HCT116 (cell line): ENCODE measurements at regions not wholly inside any gene's neighbourhood (a gene's known extent, or its start where the extent isn't known, plus 50 kb on each side); places are given as distances from the start of the nearest gene placed in this dataset.

Source experiments
- ATAC-seq: fragments of 200-7000 bp; cut with Tn5 transposase; 2 replicates; pipeline ENCODE4 v1.9.1; 2020; ENCODE audit warnings: mild to moderate bottlenecking, moderate library complexity
- BruUV-seq: library from RNA; stranded (reverse); fragments of 400-500 nt; replicated peaks from 2 replicates; lab custom pipeline; 2021; lab: Mats Ljungman, UMichigan
- CTCF ChIA-PET: fragments of 300-600 bp; sonication (Branson Sonifier 250); formaldehyde crosslinking; loops from one replicate; lab custom pipeline; 2021; ENCODE audit warnings: antibody characterized with exemption; lab: Charles Lee
- POLR2A ChIA-PET: fragments of 300-600, 350-600 bp; sonication (Branson Sonifier 250); formaldehyde crosslinking; loops from one replicate; lab custom pipeline; 2021; ENCODE audit warnings: antibody characterized with exemption; lab: Charles Lee
- RAD21 ChIA-PET, 2 experiments: fragments of 300-600 bp; sonication (Branson Sonifier 250); formaldehyde crosslinking; loops; one replicate each; lab custom pipeline; 2023; ENCODE audit warnings: low total read pairs in 2 of 2; ENCODE audit not compliant: uncharacterized antibody in 2 of 2, unreplicated experiment in 2 of 2, low non-redundant PET in 1 of 2; lab: Charles Lee
- DNase-seq: peaks from one replicate; pipeline ENCODE4 v3.0.0-alpha.2; 2010; ENCODE audit warnings: low read depth, low spot score
- H2AFZ ChIP-seq: fragments of 200-600 bp; shearing (Covaris generic), sonication (generic); 2 replicates; pipeline ENCODE4 v1.6.1; 2017; ENCODE audit warnings: low read depth, mixed run types, mixed read lengths, antibody characterized with exemption, low read length; ENCODE audit not compliant: poor library complexity, severe bottlenecking
- H3K27ac ChIP-seq: 2 replicates; pipeline ENCODE4 v1.5.1; 2012; ENCODE audit warnings: low read depth, low read length
- H3K27me3 ChIP-seq: fragments of 200-600 bp; sonication (generic); 2 replicates; pipeline ENCODE4 v1.6.1; 2016; ENCODE audit warnings: mixed run types, low read length, mixed read lengths; ENCODE audit not compliant: insufficient read depth
- H3K36me3 ChIP-seq, 2 experiments: fragments of 200-500 bp in 1 of 2; fragments of 200-600 bp in 1 of 2; sonication (Bioruptor generic) in 1 of 2; sonication (generic) in 1 of 2; 2 replicates each; pipeline versions ENCODE4 v1.5.1 to v1.6.1; 2014 to 2016; ENCODE audit warnings: low read length in 2 of 2, inconsistent platforms in 1 of 2, mixed read lengths in 1 of 2, mixed run types in 1 of 2; ENCODE audit not compliant: insufficient read depth in 2 of 2, control insufficient read depth in 1 of 2
- H3K4me1 ChIP-seq, 2 experiments: fragments of 200-600 bp in 1 of 2; sonication (generic) in 1 of 2; 2 replicates each; pipeline versions ENCODE4 v1.5.1 to v1.6.1; 2012 to 2017; ENCODE audit warnings: low read length in 2 of 2, inconsistent platforms in 1 of 2, mild to moderate bottlenecking in 1 of 2, mixed read lengths in 1 of 2, mixed run types in 1 of 2, moderate library complexity in 1 of 2; ENCODE audit not compliant: insufficient read depth in 2 of 2, control insufficient read depth in 1 of 2
- H3K4me2 ChIP-seq: fragments of 200-600 bp; sonication (generic); 2 replicates; pipeline ENCODE4 v1.6.1; 2017; ENCODE audit warnings: mixed run types, low read length, mixed read lengths
- H3K4me3 ChIP-seq, 2 experiments: fragments of 200-600 bp in 1 of 2; sonication (generic) in 1 of 2; replicated peaks in 1 of 2; 2 replicates each; pipeline ENCODE4 v1.5.1; 2011 to 2016; ENCODE audit warnings: low read length in 2 of 2, control low read depth in 1 of 2, low read depth in 1 of 2, mild to moderate bottlenecking in 1 of 2, mixed read lengths in 1 of 2, mixed run types in 1 of 2
- H3K79me2 ChIP-seq: fragments of 200-600 bp; sonication (generic); 2 replicates; pipeline ENCODE4 v1.6.1; 2017; ENCODE audit warnings: mild to moderate bottlenecking, mixed run types, low read length, moderate library complexity, mixed read lengths; ENCODE audit not compliant: insufficient read depth
- H3K9ac ChIP-seq: fragments of 200-600 bp; sonication (generic); 2 replicates; pipeline ENCODE4 v1.6.1; 2016; ENCODE audit warnings: low read length, mixed read lengths
- H3K9me2 ChIP-seq: fragments of 200-600 bp; sonication (generic), shearing (Covaris generic); 2 replicates; pipeline ENCODE4 v1.6.1; 2017; ENCODE audit warnings: mixed run types, mild to moderate bottlenecking, moderate library complexity; ENCODE audit not compliant: insufficient read depth
- H3K9me3 ChIP-seq, 2 experiments: fragments of 200-500 bp in 1 of 2; fragments of 200-600 bp in 1 of 2; sonication (Bioruptor generic) in 1 of 2; sonication (generic) in 1 of 2; 2 replicates each; pipeline ENCODE4 v1.6.1; 2014 to 2017; ENCODE audit warnings: low read length in 2 of 2, mixed read lengths in 2 of 2, inconsistent platforms in 1 of 2, low read depth in 1 of 2, mild to moderate bottlenecking in 1 of 2, mixed run types in 1 of 2, moderate library complexity in 1 of 2; ENCODE audit not compliant: control insufficient read depth in 1 of 2, insufficient read depth in 1 of 2
- H4K20me1 ChIP-seq: fragments of 200-600 bp; sonication (generic), shearing (Covaris generic); 2 replicates; pipeline ENCODE4 v1.6.1; 2017; ENCODE audit warnings: mixed run types, mild to moderate bottlenecking, moderate library complexity; ENCODE audit not compliant: insufficient read depth
- CBX3 ChIP-seq: IDR thresholded peaks from 2 replicates; pipeline ENCODE4 v1.6.1; 2012; ENCODE audit warnings: low read depth
- EGR1 ChIP-seq: IDR thresholded peaks from 2 replicates; pipeline ENCODE4 v1.6.1; 2012; ENCODE audit warnings: low read depth
- ELF1 ChIP-seq: IDR thresholded peaks from 2 replicates; pipeline ENCODE4 v1.6.1; 2012; ENCODE audit warnings: low read depth, borderline replicate concordance
- EZH2 ChIP-seq: fragments of 200-600 bp; sonication (generic); IDR thresholded peaks from 2 replicates; pipeline ENCODE4 v1.6.1; 2017; ENCODE audit warnings: antibody characterized with exemption, mixed run types
- RAD21 ChIP-seq: IDR thresholded peaks from 2 replicates; pipeline ENCODE4 v1.6.1; 2012; ENCODE audit warnings: low read depth, mild to moderate bottlenecking
- SRF ChIP-seq: IDR thresholded peaks from 2 replicates; pipeline ENCODE4 v1.6.1; 2012; ENCODE audit warnings: low read depth
- ZNF274 ChIP-seq: fragments of 200-500 bp; sonication (Bioruptor generic); IDR thresholded peaks from 2 replicates; pipeline ENCODE4 v1.6.1; 2014; ENCODE audit warnings: mild to moderate bottlenecking, low read depth, low read length, inconsistent platforms
- intact Hi-C: fragments of 100-400 bp; cut with micrococcal nuclease; formaldehyde crosslinking; loops from 2 replicates; pipeline ENCODE4 v1.10.0; 2022
- TF ChIP-seq, protein P1 (sequence below): IDR thresholded peaks from 2 replicates; pipeline ENCODE4 v1.6.1; 2011; ENCODE audit warnings: mild to moderate bottlenecking, low read length, moderate library complexity; ENCODE audit not compliant: insufficient replicate concordance; ENCODE audit errors: extremely low read depth
- TF ChIP-seq, protein P2 (sequence below): IDR thresholded peaks from 2 replicates; pipeline ENCODE4 v1.6.1; 2012

DNA sequence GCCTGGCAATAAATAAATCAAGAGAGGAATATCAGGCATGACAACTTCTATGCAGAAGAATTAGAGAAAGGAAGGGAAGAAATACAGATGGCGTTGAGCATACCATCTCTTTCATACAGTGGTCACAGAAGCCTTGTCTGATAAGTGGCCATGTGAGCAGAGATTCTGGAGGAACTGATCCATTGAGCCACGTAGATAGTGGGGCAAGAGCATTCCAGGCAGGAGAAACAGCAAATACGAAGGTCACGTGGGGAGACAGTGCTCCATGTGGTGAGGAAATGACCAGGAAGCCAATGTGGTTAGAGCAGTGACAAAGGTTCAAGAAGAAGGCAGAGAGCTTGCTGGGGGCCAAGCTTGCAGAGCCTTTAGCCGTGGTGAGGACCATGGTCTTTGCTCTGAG is 226.7 kb upstream of the NOCT start:
- DNase-seq (no peak), ATAC-seq (no peak)
- Histone ChIP-seq H3K27ac (no peak overlapping the region), H3K9me2 (no peaks in the 10 kb centered on the region), H3K79me2 (no peaks in the 10 kb centered on the region)
- POLR2A ChIA-PET, result no interaction called here
- TF ChIP-seq, protein P1, sequence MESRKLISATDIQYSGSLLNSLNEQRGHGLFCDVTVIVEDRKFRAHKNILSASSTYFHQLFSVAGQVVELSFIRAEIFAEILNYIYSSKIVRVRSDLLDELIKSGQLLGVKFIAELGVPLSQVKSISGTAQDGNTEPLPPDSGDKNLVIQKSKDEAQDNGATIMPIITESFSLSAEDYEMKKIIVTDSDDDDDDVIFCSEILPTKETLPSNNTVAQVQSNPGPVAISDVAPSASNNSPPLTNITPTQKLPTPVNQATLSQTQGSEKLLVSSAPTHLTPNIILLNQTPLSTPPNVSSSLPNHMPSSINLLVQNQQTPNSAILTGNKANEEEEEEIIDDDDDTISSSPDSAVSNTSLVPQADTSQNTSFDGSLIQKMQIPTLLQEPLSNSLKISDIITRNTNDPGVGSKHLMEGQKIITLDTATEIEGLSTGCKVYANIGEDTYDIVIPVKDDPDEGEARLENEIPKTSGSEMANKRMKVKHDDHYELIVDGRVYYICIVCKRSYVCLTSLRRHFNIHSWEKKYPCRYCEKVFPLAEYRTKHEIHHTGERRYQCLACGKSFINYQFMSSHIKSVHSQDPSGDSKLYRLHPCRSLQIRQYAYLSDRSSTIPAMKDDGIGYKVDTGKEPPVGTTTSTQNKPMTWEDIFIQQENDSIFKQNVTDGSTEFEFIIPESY, result no peak
- TF ChIP-seq ELF1 (no peak), SRF (no peak), CBX3 (no peak), EZH2 (no peak), EGR1 (no peak), ZNF274 (no peak), RAD21 (no peak)
- TF ChIP-seq, protein P2, sequence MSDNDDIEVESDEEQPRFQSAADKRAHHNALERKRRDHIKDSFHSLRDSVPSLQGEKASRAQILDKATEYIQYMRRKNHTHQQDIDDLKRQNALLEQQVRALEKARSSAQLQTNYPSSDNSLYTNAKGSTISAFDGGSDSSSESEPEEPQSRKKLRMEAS, result no peak
- TF ChIP-seq, all 23 proteins: peak for 0
- Histone ChIP-seq H3K4me2 (no peak overlapping the region), H3K9ac (no peak overlapping the region), H3K27me3 (no peaks in the 10 kb centered on the region), H4K20me1 (no peaks in the 10 kb centered on the region), H3K36me3 (no peaks in the 10 kb centered on the region), H2AFZ (no peak overlapping the region), H3K4me1 (no peaks in the 10 kb centered on the region), H3K4me3 (no peak overlapping the region), H3K9me3 (no peaks in the 10 kb centered on the region)
- no TSS peak for BruUV-seq
- ChIA-PET RAD21 (no interaction called here), CTCF (no interaction called here)
- intact Hi-C loops, result no loop called here
